Neural progenitor cell (in vitro differentiated cells): ENCODE measurements at regions not wholly inside any gene's neighbourhood (a gene's known extent, or its start where the extent isn't known, plus 50 kb on each side); places are given as distances from the start of the nearest gene placed in this dataset.

Experiments
- DNase-seq: peaks from one replicate; pipeline ENCODE4 v3.0.0-alpha.2; 2016; ENCODE audit warnings: low spot score
- H2AFZ ChIP-seq: fragments of 200-600 bp; sonication (generic); replicated peaks from 2 replicates; pipeline ENCODE4 v1.6.1; 2016; ENCODE audit warnings: antibody characterized with exemption
- H3F3A ChIP-seq: fragments of 200-600 bp; sonication (generic); 2 replicates; pipeline ENCODE4 v1.6.1; 2016; ENCODE audit warnings: antibody characterized with exemption, low read depth
- H3K27ac ChIP-seq: fragments of 200-600 bp; sonication (generic); 2 replicates; pipeline ENCODE4 v1.5.1; 2016; ENCODE audit warnings: mild to moderate bottlenecking
- H3K27me3 ChIP-seq: fragments of 200-600 bp; sonication (generic); 2 replicates; pipeline ENCODE4 v1.6.1; 2016; ENCODE audit warnings: mild to moderate bottlenecking, moderate library complexity
- H3K36me3 ChIP-seq: fragments of 200-600 bp; sonication (generic); 2 replicates; pipeline ENCODE4 v1.5.1; 2016
- H3K4me1 ChIP-seq: fragments of 200-600 bp; sonication (generic); 2 replicates; pipeline ENCODE4 v1.6.1; 2016; ENCODE audit warnings: mixed run types
- H3K4me2 ChIP-seq: fragments of 200-600 bp; sonication (generic); 2 replicates; pipeline ENCODE4 v1.6.1; 2016
- H3K4me3 ChIP-seq: fragments of 200-600 bp; sonication (generic); 2 replicates; pipeline ENCODE4 v1.5.1; 2016
- H3K79me2 ChIP-seq: fragments of 200-600 bp; sonication (generic); 2 replicates; pipeline ENCODE4 v1.6.1; 2016; ENCODE audit warnings: low read depth
- H3K9ac ChIP-seq: fragments of 200-600 bp; sonication (generic); 2 replicates; pipeline ENCODE4 v1.6.1; 2016
- H3K9me3 ChIP-seq: fragments of 200-600 bp; sonication (generic); 2 replicates; pipeline ENCODE4 v1.5.1; 2016; ENCODE audit warnings: low read depth
- H4K20me1 ChIP-seq: fragments of 200-600 bp; sonication (generic); 2 replicates; pipeline ENCODE4 v1.6.1; 2016; ENCODE audit warnings: low read depth
- H3K27ac Mint-ChIP-seq: 3 replicates; pipeline ENCODE4 v1.8.0; 2021; ENCODE audit warnings: mixed read lengths
- H3K27me3 Mint-ChIP-seq: 2 replicates; pipeline ENCODE4 v1.8.0; 2022; ENCODE audit warnings: low read depth, mild to moderate bottlenecking, inconsistent platforms, moderate library complexity, mixed read lengths; ENCODE audit not compliant: insufficient read depth
- H3K36me3 Mint-ChIP-seq: 3 replicates; pipeline ENCODE4 v1.8.0; 2021; ENCODE audit warnings: mixed read lengths
- H3K4me1 Mint-ChIP-seq: 3 replicates; pipeline ENCODE4 v1.8.0; 2021; ENCODE audit warnings: mixed read lengths
- H3K4me3 Mint-ChIP-seq: 3 replicates; pipeline ENCODE4 v1.8.0; 2021; ENCODE audit warnings: mild to moderate bottlenecking, moderate library complexity, mixed read lengths
- H3K9me3 Mint-ChIP-seq: 3 replicates; pipeline ENCODE4 v1.8.0; 2020; ENCODE audit warnings: mixed read lengths
- EZH2 ChIP-seq: fragments of 200-600 bp; sonication (generic); IDR thresholded peaks from 2 replicates; pipeline ENCODE4 v1.6.1; 2017; ENCODE audit warnings: antibody characterized with exemption, mild to moderate bottlenecking, moderate library complexity
- EZH2phosphoT487 ChIP-seq: fragments of 200-600 bp; sonication (generic); IDR thresholded peaks from 2 replicates; pipeline ENCODE4 v1.6.1; 2017; ENCODE audit warnings: antibody characterized with exemption
- TF ChIP-seq, protein P1 (sequence below): fragments of 200-600 bp; sonication (generic); IDR thresholded peaks from 2 replicates; pipeline ENCODE4 v1.5.1; 2017; ENCODE audit warnings: antibody characterized with exemption, mild to moderate bottlenecking

DNA sequence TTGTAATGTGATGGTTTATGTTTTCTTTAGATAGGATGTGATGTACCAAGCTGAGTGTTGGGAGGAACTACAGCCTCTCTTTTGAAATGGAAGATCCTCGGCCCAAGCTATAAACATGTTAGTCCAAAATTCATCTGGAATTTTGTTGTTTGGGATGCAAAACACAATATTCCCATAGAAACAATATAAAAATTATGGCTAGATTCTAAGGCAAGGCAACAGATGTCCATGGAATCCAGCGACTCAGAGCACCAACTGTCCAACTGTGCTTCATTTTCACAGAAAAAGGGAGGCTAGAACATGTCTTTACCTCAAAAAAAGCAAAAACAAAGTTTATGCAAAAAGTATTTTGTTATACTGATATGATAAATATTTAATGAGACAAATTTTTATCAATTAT, 52.4 kb upstream of the ATP8B1 start:
- Mint-ChIP-seq H3K9me3 (no peaks in the 10 kb centered on the region), H3K27ac (no peak overlapping the region), H3K4me1 (no peaks in the 10 kb centered on the region), H3K36me3 (no peaks in the 10 kb centered on the region), H3K27me3 (no peaks in the 10 kb centered on the region), H3K4me3 (no peak overlapping the region)
- no peaks in the 10 kb centered on the region for H3K36me3 ChIP-seq
- H3K4me2 ChIP-seq = no peak overlapping the region
- no peaks in the 10 kb centered on the region for H3K79me2 ChIP-seq
- H3K4me3 ChIP-seq = no peak overlapping the region
- no peaks in the 10 kb centered on the region for H3F3A ChIP-seq
- no peak overlapping the region for H2AFZ ChIP-seq
- H3K27me3 ChIP-seq = no peaks in the 10 kb centered on the region
- no peaks in the 10 kb centered on the region for H4K20me1 ChIP-seq
- DNase-seq = no peak
- H3K4me1 ChIP-seq = peaks cover 6% of the 10 kb centered on the region
- no peaks in the 10 kb centered on the region for H3K9me3 ChIP-seq
- TF ChIP-seq EZH2 (no peak), EZH2phosphoT487 (no peak)
- TF ChIP-seq, protein P1, sequence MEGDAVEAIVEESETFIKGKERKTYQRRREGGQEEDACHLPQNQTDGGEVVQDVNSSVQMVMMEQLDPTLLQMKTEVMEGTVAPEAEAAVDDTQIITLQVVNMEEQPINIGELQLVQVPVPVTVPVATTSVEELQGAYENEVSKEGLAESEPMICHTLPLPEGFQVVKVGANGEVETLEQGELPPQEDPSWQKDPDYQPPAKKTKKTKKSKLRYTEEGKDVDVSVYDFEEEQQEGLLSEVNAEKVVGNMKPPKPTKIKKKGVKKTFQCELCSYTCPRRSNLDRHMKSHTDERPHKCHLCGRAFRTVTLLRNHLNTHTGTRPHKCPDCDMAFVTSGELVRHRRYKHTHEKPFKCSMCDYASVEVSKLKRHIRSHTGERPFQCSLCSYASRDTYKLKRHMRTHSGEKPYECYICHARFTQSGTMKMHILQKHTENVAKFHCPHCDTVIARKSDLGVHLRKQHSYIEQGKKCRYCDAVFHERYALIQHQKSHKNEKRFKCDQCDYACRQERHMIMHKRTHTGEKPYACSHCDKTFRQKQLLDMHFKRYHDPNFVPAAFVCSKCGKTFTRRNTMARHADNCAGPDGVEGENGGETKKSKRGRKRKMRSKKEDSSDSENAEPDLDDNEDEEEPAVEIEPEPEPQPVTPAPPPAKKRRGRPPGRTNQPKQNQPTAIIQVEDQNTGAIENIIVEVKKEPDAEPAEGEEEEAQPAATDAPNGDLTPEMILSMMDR = no peak
- H3K27ac ChIP-seq = no peak overlapping the region
- no peak overlapping the region for H3K9ac ChIP-seq

DNA sequence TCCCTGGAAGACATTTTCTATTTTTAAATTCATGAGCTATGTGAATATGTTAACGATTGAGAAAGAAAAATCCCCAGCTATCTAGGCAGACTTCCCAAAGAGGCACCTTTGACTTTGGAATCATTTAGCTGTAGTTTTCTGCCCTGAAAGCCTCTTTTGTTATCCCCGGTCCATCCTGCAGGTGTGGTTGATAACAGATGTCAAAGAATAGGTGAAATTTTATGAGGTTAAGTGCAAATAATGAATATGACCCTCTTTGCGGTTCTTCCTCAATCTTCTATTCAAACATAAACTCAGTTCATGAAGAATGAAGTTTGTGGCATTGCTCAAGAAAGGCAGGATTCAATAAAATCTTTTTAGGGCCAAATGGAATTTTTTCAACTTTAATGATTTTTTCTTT, 51.6 kb upstream of the ATP8B1 start:
- Histone ChIP-seq H3K27me3 (no peaks in the 10 kb centered on the region), H2AFZ (no peak overlapping the region), H3K4me1 (peaks cover 6% of the 10 kb centered on the region), H3K79me2 (no peaks in the 10 kb centered on the region), H3K9ac (no peak overlapping the region), H4K20me1 (no peaks in the 10 kb centered on the region), H3K27ac (no peak overlapping the region), H3K36me3 (no peaks in the 10 kb centered on the region), H3K4me2 (no peak overlapping the region), H3K4me3 (no peak overlapping the region), H3F3A (no peaks in the 10 kb centered on the region), H3K9me3 (no peaks in the 10 kb centered on the region)
- no peak for DNase-seq
- H3K9me3 Mint-ChIP-seq = no peaks in the 10 kb centered on the region
- H3K4me3 Mint-ChIP-seq = no peak overlapping the region
- H3K36me3 Mint-ChIP-seq = no peaks in the 10 kb centered on the region
- H3K27me3 Mint-ChIP-seq = no peaks in the 10 kb centered on the region
- TF ChIP-seq, protein P1 = no peak
- TF ChIP-seq EZH2 (no peak), EZH2phosphoT487 (no peak)
- H3K4me1 Mint-ChIP-seq = no peaks in the 10 kb centered on the region
- H3K27ac Mint-ChIP-seq = no peak overlapping the region

DNA sequence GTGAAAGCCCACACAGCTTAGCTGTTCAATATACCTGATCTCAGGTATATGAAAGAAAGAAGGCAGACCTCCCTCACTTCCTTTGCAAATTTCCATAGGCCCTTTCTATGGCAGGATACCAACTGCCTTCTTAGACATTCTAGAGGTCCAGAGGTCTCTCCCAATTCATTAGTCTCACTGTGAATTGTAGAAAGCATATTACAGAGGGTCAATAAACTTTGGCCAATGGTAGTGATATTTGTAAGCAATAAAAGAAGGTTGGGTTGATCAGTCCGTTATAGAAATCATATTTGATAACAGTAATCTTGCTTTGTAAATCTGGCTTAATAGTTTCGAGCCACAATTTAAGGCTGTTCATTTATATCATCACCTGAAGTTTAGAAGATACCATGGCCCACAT, 50.7 kb upstream of the ATP8B1 start:
- no peaks in the 10 kb centered on the region for H3K9me3 Mint-ChIP-seq
- H3K4me1 Mint-ChIP-seq = no peaks in the 10 kb centered on the region
- peaks cover 3% of the 10 kb centered on the region for H3K27me3 Mint-ChIP-seq
- Histone ChIP-seq H3K27me3 (no peaks in the 10 kb centered on the region), H3F3A (no peaks in the 10 kb centered on the region), H3K36me3 (no peaks in the 10 kb centered on the region), H3K9me3 (no peaks in the 10 kb centered on the region), H2AFZ (no peak overlapping the region), H3K4me1 (peaks cover 6% of the 10 kb centered on the region), H3K9ac (no peak overlapping the region), H3K4me2 (no peak overlapping the region), H3K79me2 (no peaks in the 10 kb centered on the region), H3K27ac (no peak overlapping the region), H4K20me1 (no peaks in the 10 kb centered on the region), H3K4me3 (no peak overlapping the region)
- H3K27ac Mint-ChIP-seq = no peak overlapping the region
- no peak for DNase-seq
- no peak for TF ChIP-seq EZH2phosphoT487
- TF ChIP-seq, protein P1 = no peak
- TF ChIP-seq EZH2 = no peak
- H3K4me3 Mint-ChIP-seq = no peak overlapping the region
- no peaks in the 10 kb centered on the region for H3K36me3 Mint-ChIP-seq

DNA sequence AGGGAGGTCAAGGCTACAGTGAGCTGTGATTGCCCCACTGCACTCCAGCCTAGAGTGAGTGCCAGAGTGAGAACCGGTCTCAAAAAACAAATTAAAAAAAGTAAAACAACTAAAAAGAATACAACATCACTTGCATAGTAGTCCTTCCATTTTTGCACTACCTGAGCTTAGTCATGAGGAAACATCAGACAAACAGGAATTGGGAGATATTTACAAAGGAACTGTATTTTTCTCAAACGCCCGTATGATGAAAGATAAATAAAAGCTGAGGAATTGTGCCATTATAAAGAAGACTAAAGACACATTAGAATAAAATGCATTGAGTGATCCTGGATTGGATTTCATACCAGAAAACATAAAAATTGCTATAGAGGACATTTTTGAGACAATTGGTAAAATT, 50.0 kb upstream of the ATP8B1 start:
- H3K27ac Mint-ChIP-seq = no peak overlapping the region
- H3K4me1 ChIP-seq = peaks cover 6% of the 10 kb centered on the region
- no peak overlapping the region for H3K4me2 ChIP-seq
- DNase-seq = no peak
- H2AFZ ChIP-seq = no peak overlapping the region
- no peaks in the 10 kb centered on the region for H3F3A ChIP-seq
- H3K27me3 Mint-ChIP-seq = peaks cover 3% of the 10 kb centered on the region
- H3K36me3 ChIP-seq = no peaks in the 10 kb centered on the region
- H3K79me2 ChIP-seq = no peaks in the 10 kb centered on the region
- H3K4me1 Mint-ChIP-seq = no peaks in the 10 kb centered on the region
- no peaks in the 10 kb centered on the region for H4K20me1 ChIP-seq
- no peak overlapping the region for H3K4me3 ChIP-seq
- no peak for TF ChIP-seq EZH2
- TF ChIP-seq EZH2phosphoT487 = no peak
- no peak overlapping the region for H3K4me3 Mint-ChIP-seq
- H3K9ac ChIP-seq = no peak overlapping the region
- no peaks in the 10 kb centered on the region for H3K9me3 Mint-ChIP-seq
- no peaks in the 10 kb centered on the region for H3K9me3 ChIP-seq
- no peaks in the 10 kb centered on the region for H3K27me3 ChIP-seq
- no peak overlapping the region for H3K27ac ChIP-seq
- H3K36me3 Mint-ChIP-seq = no peaks in the 10 kb centered on the region
